ENCODE measurements at regions not wholly inside any gene's neighbourhood (a gene's known extent, or its start where the extent isn't known, plus 50 kb on each side); places are given as distances from the start of the nearest gene placed in this dataset.

GRCh38 chr10:3640816-3641215 is 144.2 kb downstream of the KLF6 start:
- no peak for ATAC-seq (ENCODE audit: low read depth)
- Histone ChIP-seq H4K20me1 (ENCODE audit: insufficient read depth, low read length) (no peaks in the 10 kb centered on the region), H3K14ac (replicated peaks; ENCODE audit: low read depth, low read length) (no peak overlapping the region), H2AK9ac (replicated peaks; ENCODE audit: low read depth, low read length, poor library complexity) (no peak overlapping the region), H2BK120ac (ENCODE audit: low read depth, low read length) (no peak overlapping the region), H2BK15ac (ENCODE audit: low read depth, low read length) (no peak overlapping the region), H4K91ac (ENCODE audit: insufficient read depth, low read depth, low read length) (no peak overlapping the region), H3K79me1 (ENCODE audit: low read depth in 1 of 2, low read length in 2 of 2) (no peaks in the 10 kb centered on the region), H3K36me3 (ENCODE audit: control insufficient read depth, insufficient read depth, low read length) (no peaks in the 10 kb centered on the region), H3K9me1 (ENCODE audit: insufficient read depth, low read length) (no peaks in the 10 kb centered on the region), H2AFZ (replicated peaks; ENCODE audit: low read length, poor library complexity) (no peak overlapping the region), H3K4me3 (ENCODE audit: insufficient read depth, low read depth, low read length) (no peak overlapping the region), H4K8ac (ENCODE audit: low read depth in 2 of 2, low read length in 2 of 2) (no peak overlapping the region), H3K4ac (ENCODE audit: low read depth, low read length) (no peak overlapping the region), H4K5ac (ENCODE audit: low read depth, low read length) (no peak overlapping the region), H2BK20ac (ENCODE audit: low read depth, low read length) (no peak overlapping the region), H3K56ac (ENCODE audit: extremely low read depth, insufficient read depth, low read length) (no peak overlapping the region), H2BK5ac (ENCODE audit: low read depth, low read length, poor library complexity, severe bottlenecking) (no peak overlapping the region), H3K23ac (ENCODE audit: low read depth, low read length) (no peak overlapping the region), H3K4me2 (ENCODE audit: low read depth, low read length) (no peak overlapping the region), H3K4me1 (ENCODE audit: control insufficient read depth, insufficient read depth, low read length) (0 out of 2 replicates have a peak, but pooled peaks cover 2% of the 10 kb centered on the region), H3K27me3 (ENCODE audit: control insufficient read depth, insufficient read depth, low read length) (no peaks in the 10 kb centered on the region), H3K27ac (ENCODE audit: insufficient read depth, low read length) (no peak overlapping the region), H3K9ac (ENCODE audit: low read depth, low read length) (no peak overlapping the region), H3K18ac (ENCODE audit: low read depth, low read length) (no peak overlapping the region), H2AK5ac (ENCODE audit: low read depth, low read length) (no peak overlapping the region), H3K9me3 (ENCODE audit: control insufficient read depth, insufficient read depth, low read length) (no peaks in the 10 kb centered on the region)
- intact Hi-C loops (cut with micrococcal nuclease) = no loop called here
- CTCF ChIA-PET = no interaction called here
- dilution Hi-C loops (cut with HindIII; ENCODE audit: low sequenced_read_pairs, unreplicated experiment) = no loop called here
- no TSS peak for BruUV-seq (replicated peaks)
- no CpG with 5 or more reads among the region's 10 CpGs for WGBS, 2 experiments (ENCODE audit: extremely low coverage in 2 of 2, insufficient read length in 1 of 2)
- DNase-seq = no peak
- in situ Hi-C loops (cut with MboI; ENCODE audit: low sequenced_read_pairs) = no loop called here
- TF ChIP-seq ELK1 (IDR thresholded peaks at IDR 0.05; ENCODE audit: borderline replicate concordance, low read depth, low read length) = no peak
- no peak for TF ChIP-seq MXI1 (IDR thresholded peaks at IDR 0.05; ENCODE audit: borderline replicate concordance, low read depth, low read length)
- no peak for TF ChIP-seq CEBPB (IDR thresholded peaks at IDR 0.05; ENCODE audit: low read depth, low read length)
- no peak for TF ChIP-seq RCOR1 (IDR thresholded peaks at IDR 0.05; ENCODE audit: insufficient replicate concordance, low read length)
- TF ChIP-seq POLR2A (IDR thresholded peaks at IDR 0.05; ENCODE audit: low read depth, low read length) = no peak
- TF ChIP-seq MAFK (IDR thresholded peaks at IDR 0.05; ENCODE audit: low read depth, low read length) = no peak
- no peak for TF ChIP-seq RFX5 (IDR thresholded peaks at IDR 0.05; ENCODE audit: low read depth, low read length)
- TF ChIP-seq MAZ (IDR thresholded peaks at IDR 0.05; ENCODE audit: borderline replicate concordance, low read depth, low read length) = no peak
- TF ChIP-seq RAD21 (IDR thresholded peaks at IDR 0.05; ENCODE audit: low read length) = no peak
- no peak for TF ChIP-seq SMC3 (IDR thresholded peaks at IDR 0.05; ENCODE audit: low read depth, low read length)
- TF ChIP-seq CHD1 (IDR thresholded peaks at IDR 0.05; ENCODE audit: low read depth, low read length) = no peak
- TF ChIP-seq CTCF (conservative IDR thresholded peaks at IDR 0.05; ENCODE audit: low read depth, low read length) = no peak
- no peak for TF ChIP-seq BHLHE40 (IDR thresholded peaks at IDR 0.05; ENCODE audit: low read depth, low read length)
- no peak for TF ChIP-seq FOS (IDR thresholded peaks at IDR 0.05; ENCODE audit: low read depth, low read length)
- no peak for TF ChIP-seq NFE2L2 (IDR thresholded peaks at IDR 0.05; ENCODE audit: low read depth, low read length)
- TF ChIP-seq, protein P1, sequence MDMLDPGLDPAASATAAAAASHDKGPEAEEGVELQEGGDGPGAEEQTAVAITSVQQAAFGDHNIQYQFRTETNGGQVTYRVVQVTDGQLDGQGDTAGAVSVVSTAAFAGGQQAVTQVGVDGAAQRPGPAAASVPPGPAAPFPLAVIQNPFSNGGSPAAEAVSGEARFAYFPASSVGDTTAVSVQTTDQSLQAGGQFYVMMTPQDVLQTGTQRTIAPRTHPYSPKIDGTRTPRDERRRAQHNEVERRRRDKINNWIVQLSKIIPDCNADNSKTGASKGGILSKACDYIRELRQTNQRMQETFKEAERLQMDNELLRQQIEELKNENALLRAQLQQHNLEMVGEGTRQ (IDR thresholded peaks at IDR 0.05; ENCODE audit: low read depth, low read length) = no peak
- POLR2A ChIA-PET (ENCODE audit: unreplicated experiment) = interaction anchor here (0.6 kb wide), 1 partner anchor 31 kb away, joined by 3 read pairs; no protein-coding TSS in a partner anchor
